SK-N-SH (cell line): ENCODE measurements at regions not wholly inside any gene's neighbourhood (a gene's known extent, or its start where the extent isn't known, plus 50 kb on each side); places are given as distances from the start of the nearest gene placed in this dataset.

Experiments
- CTCF ChIA-PET: fragments of 300-600, 350-600 bp; formaldehyde crosslinking; extraction: SDS; loops from one replicate; lab custom pipeline; 2021; lab: Yijun Ruan, JAX
- POLR2A ChIA-PET: fragments of 350-600 bp; sonication (Branson Sonifier 250); formaldehyde crosslinking; extraction: SDS; loops from one replicate; lab custom pipeline; 2020; ENCODE audit warnings: antibody characterized with exemption, inconsistent platforms; lab: Yijun Ruan, JAX
- DNase-seq: peaks from one replicate; pipeline ENCODE4 v3.0.0; 2012
- H2AFZ ChIP-seq: fragments of 200-600 bp; sonication (generic); 2 replicates; pipeline ENCODE4 v1.8.1; 2016; ENCODE audit warnings: antibody characterized with exemption, mild to moderate bottlenecking, low read depth
- H3F3A ChIP-seq: fragments of 200-600 bp; sonication (generic); replicated peaks from 2 replicates; pipeline ENCODE3; 2016; ENCODE audit warnings: antibody characterized with exemption, mild to moderate bottlenecking; ENCODE audit not compliant: insufficient read depth
- H3K27ac ChIP-seq, 2 experiments: fragments of 200-500 bp in 1 of 2; fragments of 200-600 bp in 1 of 2; sonication (Bioruptor generic) in 1 of 2; sonication (generic), shearing (Covaris generic) in 1 of 2; 2 replicates each; pipeline versions ENCODE4 v1.5.1 to v1.6.1; 2014 to 2016; ENCODE audit warnings: low read depth in 2 of 2, inconsistent platforms in 1 of 2, low read length in 1 of 2, mild to moderate bottlenecking in 1 of 2, mixed read lengths in 1 of 2
- H3K27me3 ChIP-seq: fragments of 200-600 bp; sonication (generic), shearing (Covaris generic); 2 replicates; pipeline ENCODE4 v1.6.1; 2016; ENCODE audit warnings: mixed run types; ENCODE audit not compliant: insufficient read depth
- H3K36me3 ChIP-seq, 2 experiments: fragments of 200-500 bp in 1 of 2; fragments of 200-600 bp in 1 of 2; sonication (Bioruptor generic) in 1 of 2; sonication (generic) in 1 of 2; replicated peaks in 1 of 2; 2 replicates each; pipeline versions ENCODE3 to v1.5.1; 2014 to 2016; ENCODE audit warnings: low read length in 1 of 2, mild to moderate bottlenecking in 1 of 2; ENCODE audit not compliant: insufficient read depth in 2 of 2, control insufficient read depth in 1 of 2
- H3K4me1 ChIP-seq, 2 experiments: fragments of 200-500 bp in 1 of 2; fragments of 200-600 bp in 1 of 2; sonication (Bioruptor generic) in 1 of 2; sonication (generic), shearing (Covaris generic) in 1 of 2; 2 replicates each; pipeline versions ENCODE4 v1.5.1 to v1.6.1; 2014 to 2016; ENCODE audit warnings: low read depth in 1 of 2, low read length in 1 of 2, mixed run types in 1 of 2; ENCODE audit not compliant: insufficient read depth in 2 of 2, control insufficient read depth in 1 of 2
- H3K4me2 ChIP-seq: fragments of 200-600 bp; sonication (generic), shearing (Covaris generic); 2 replicates; pipeline ENCODE4 v1.6.1; 2017; ENCODE audit warnings: mixed run types
- H3K4me3 ChIP-seq, 2 experiments: fragments of 200-500 bp in 1 of 2; fragments of 200-600 bp in 1 of 2; sonication (Bioruptor generic) in 1 of 2; sonication (generic), shearing (Covaris generic) in 1 of 2; 2 replicates each; pipeline versions ENCODE4 v1.5.1 to v1.8.1; 2014 to 2016; ENCODE audit warnings: low read depth in 2 of 2, inconsistent platforms in 1 of 2, low read length in 1 of 2, mild to moderate bottlenecking in 1 of 2, mixed read lengths in 1 of 2, moderate library complexity in 1 of 2
- H3K79me2 ChIP-seq: fragments of 200-600 bp; sonication (generic); 2 replicates; pipeline ENCODE4 v1.8.1; 2017; ENCODE audit warnings: mild to moderate bottlenecking; ENCODE audit not compliant: insufficient read depth
- H3K9ac ChIP-seq: fragments of 200-600 bp; sonication (generic); 2 replicates; pipeline ENCODE4 v1.6.1; 2017; ENCODE audit warnings: mixed run types
- H3K9me2 ChIP-seq: fragments of 200-600 bp; sonication (generic); 2 replicates; pipeline ENCODE4 v1.6.1; 2017; ENCODE audit warnings: mixed run types
- H3K9me3 ChIP-seq: fragments of 200-600 bp; sonication (generic); 2 replicates; pipeline ENCODE4 v1.6.1; 2017; ENCODE audit warnings: mixed run types, mild to moderate bottlenecking, moderate library complexity
- H4K20me1 ChIP-seq: fragments of 200-600 bp; sonication (generic); 2 replicates; pipeline ENCODE4 v1.6.1; 2017; ENCODE audit warnings: mild to moderate bottlenecking, mixed run types; ENCODE audit not compliant: insufficient read depth
- CHD2 ChIP-seq: fragments of 150-350 bp; IDR thresholded peaks from 2 replicates; pipeline ENCODE4 v1.6.1; 2018; ENCODE audit warnings: low read length; ENCODE audit not compliant: partially characterized antibody
- ELF1 ChIP-seq: IDR thresholded peaks from 2 replicates; pipeline ENCODE4 v1.4.0; 2012
- EP300 ChIP-seq, 2 experiments: IDR thresholded peaks; 2 replicates each; pipeline versions ENCODE4 v1.4.0 to v1.6.1; 2012; ENCODE audit warnings: borderline replicate concordance in 1 of 2, low read depth in 1 of 2, low read length in 1 of 2
- FOXM1 ChIP-seq: IDR thresholded peaks from 2 replicates; pipeline ENCODE4 v1.4.0; 2012; ENCODE audit warnings: low read depth, mild to moderate bottlenecking
- GABPA ChIP-seq: IDR thresholded peaks from 2 replicates; pipeline ENCODE4 v1.4.0; 2012; ENCODE audit warnings: low read depth, mild to moderate bottlenecking
- GATA2 ChIP-seq: sonication (generic); formaldehyde crosslinking; IDR thresholded peaks from 2 replicates; pipeline ENCODE4 v1.5.0; 2020; ENCODE audit warnings: mild to moderate bottlenecking, missing genetic modification reagents
- IRF3 ChIP-seq: fragments of 150-350 bp; IDR thresholded peaks from 2 replicates; pipeline ENCODE4 v1.6.1; 2016; ENCODE audit warnings: mild to moderate bottlenecking, low read depth, low read length
- JUND ChIP-seq: IDR thresholded peaks from 2 replicates; pipeline ENCODE4 v1.4.0; 2012
- MAX ChIP-seq: IDR thresholded peaks from 2 replicates; pipeline ENCODE4 v1.4.0; 2012; ENCODE audit warnings: low read depth
- MXI1 ChIP-seq: IDR thresholded peaks from 2 replicates; pipeline ENCODE4 v1.6.1; 2012; ENCODE audit warnings: mild to moderate bottlenecking, low read depth, low read length, improper control_type of control experiment
- NFIC ChIP-seq: IDR thresholded peaks from 2 replicates; pipeline ENCODE4 v1.4.0; 2012; ENCODE audit warnings: borderline replicate concordance
- NRF1 ChIP-seq: IDR thresholded peaks from 2 replicates; pipeline ENCODE4 v1.6.1; 2012; ENCODE audit warnings: low read depth, mild to moderate bottlenecking, low read length
- PBX3 ChIP-seq: IDR thresholded peaks from 2 replicates; pipeline ENCODE4; 2012
- POLR2AphosphoS5 ChIP-seq: IDR thresholded peaks from 2 replicates; pipeline ENCODE4 v1.6.1; 2012; ENCODE audit warnings: low read depth, low read length
- RAD21 ChIP-seq: IDR thresholded peaks from 2 replicates; pipeline ENCODE4 v1.6.1; 2012; ENCODE audit warnings: mild to moderate bottlenecking, low read length
- RCOR1 ChIP-seq: fragments of 150-350 bp; IDR thresholded peaks from 2 replicates; pipeline ENCODE4 v1.6.1; 2017; ENCODE audit warnings: antibody characterized with exemption, low read length
- RFX5 ChIP-seq: IDR thresholded peaks from 2 replicates; pipeline ENCODE4 v1.6.1; 2012; ENCODE audit warnings: mild to moderate bottlenecking, improper control_type of control experiment, low read length
- RXRA ChIP-seq: IDR thresholded peaks from 2 replicates; pipeline ENCODE4 v1.4.0; 2012; ENCODE audit warnings: low read depth, mild to moderate bottlenecking, borderline replicate concordance
- SMC3 ChIP-seq: IDR thresholded peaks from 2 replicates; pipeline ENCODE4 v1.6.1; 2012; ENCODE audit warnings: low read depth, low read length, improper control_type of control experiment
- TAF1 ChIP-seq: IDR thresholded peaks from 2 replicates; pipeline ENCODE4 v1.6.1; 2012; ENCODE audit warnings: low read depth, mild to moderate bottlenecking, low read length, moderate library complexity, borderline replicate concordance
- TEAD4 ChIP-seq: IDR thresholded peaks from 2 replicates; pipeline ENCODE4 v1.4.0; 2012; ENCODE audit warnings: mild to moderate bottlenecking, borderline replicate concordance; ENCODE audit not compliant: insufficient read depth
- USF2 ChIP-seq: fragments of 150-350 bp; IDR thresholded peaks from 2 replicates; pipeline ENCODE4 v1.6.1; 2017; ENCODE audit warnings: antibody characterized with exemption, low read length, low read depth, borderline replicate concordance
- YY1 ChIP-seq: IDR thresholded peaks from 2 replicates; pipeline ENCODE4 v1.4.0; 2012; ENCODE audit warnings: low read depth, mild to moderate bottlenecking
- ZBTB33 ChIP-seq: IDR thresholded peaks from 2 replicates; pipeline ENCODE4 v1.4.0; 2012; ENCODE audit warnings: low read depth, borderline replicate concordance
- WGBS: methylation state at CpG from one replicate; pipeline ENCODE4 v1.1.6; 2017; ENCODE audit warnings: low lambda C conversion rate; 5-methylcytosine and 5-hydroxymethylcytosine counted together

GRCh38 chr21:28548291-28548690 lies 444.4 kb downstream of the LTN1 start:
- Histone ChIP-seq H3K36me3 (no peaks in the 10 kb centered on the region), H3K4me3 (no peak overlapping the region), H3K9me3 (no peaks in the 10 kb centered on the region), H3K9ac (no peak overlapping the region), H3K9me2 (no peaks in the 10 kb centered on the region), H2AFZ (no peak overlapping the region; the same call in 1 of the 2 replicates), H4K20me1 (no peaks in the 10 kb centered on the region), H3K79me2 (no peaks in the 10 kb centered on the region), H3K4me2 (no peak overlapping the region), H3K27ac (no peak overlapping the region), H3F3A (peaks cover 7% of the 10 kb centered on the region), H3K27me3 (no peaks in the 10 kb centered on the region), H3K4me1 (peaks cover 0 to 6% of the 10 kb centered on the region in 2 experiments; a peak in 1 of 4 replicates)
- no peak for DNase-seq
- WGBS, result 72% methylated on average over 2 of the region's 2 CpGs
- TF ChIP-seq NRF1 (no peak), YY1 (no peak), RCOR1 (no peak), JUND (no peak), PBX3 (no peak), RFX5 (no peak), NFIC (no peak), TEAD4 (no peak), SMC3 (no peak), RXRA (no peak), MXI1 (no peak), FOXM1 (no peak), GABPA (no peak), RAD21 (no peak), IRF3 (no peak), POLR2AphosphoS5 (no peak), ZBTB33 (no peak)
- ChIA-PET CTCF (no interaction called here), POLR2A (no interaction called here)

- Histone ChIP-seq H3K9me3 (no peaks in the 10 kb centered on the region), H2AFZ (no peak overlapping the region; the same call in 1 of the 2 replicates), H3K36me3 (no peaks in the 10 kb centered on the region), H3F3A (peaks cover 7% of the 10 kb centered on the region), H3K79me2 (no peaks in the 10 kb centered on the region), H3K27me3 (no peaks in the 10 kb centered on the region), H3K9me2 (no peaks in the 10 kb centered on the region), H3K4me2 (no peak overlapping the region), H3K4me3 (no peak overlapping the region), H3K9ac (no peak overlapping the region), H4K20me1 (no peaks in the 10 kb centered on the region), H3K4me1 (peaks cover 0 to 6% of the 10 kb centered on the region in 2 experiments; a peak in 1 of 4 replicates), H3K27ac (no peak overlapping the region)
- ChIA-PET CTCF (no interaction called here), POLR2A (no interaction called here)
- DNase-seq, result no peak
- 56% methylated on average over 3 of the region's 3 CpGs for WGBS
- no peak for TF ChIP-seq ZBTB33
- TF ChIP-seq CHD2, result no peak
- TF ChIP-seq USF2, result no peak
- TF ChIP-seq GATA2 (CRISPR knock-in tag), result no peak
- no peak for TF ChIP-seq RCOR1
- TF ChIP-seq EP300 (IDR thresholded peaks at IDR 0.05; ENCODE audit: borderline replicate concordance in 1 of 2, low read depth in 1 of 2, low read length in 1 of 2), result no peak
- TF ChIP-seq ELF1, result no peak
- no peak for TF ChIP-seq MXI1
- no peak for TF ChIP-seq YY1
- no peak for TF ChIP-seq MAX
- no peak for TF ChIP-seq TAF1
- TF ChIP-seq FOXM1, result no peak
Measured at GRCh38 chr21:28547766-28548165, 444.9 kb downstream of the LTN1 start.
